Muscle of leg (tissue), 3 donors: ENCODE measurements at regions not wholly inside any gene's neighbourhood (a gene's known extent, or its start where the extent isn't known, plus 50 kb on each side); places are given as distances from the start of the nearest gene placed in this dataset.

Experiments used
- DNase-seq: peaks from one replicate; pipeline ENCODE4 v3.0.0; 2013
- H3K27ac ChIP-seq: one replicate; pipeline ENCODE4 v1.5.1; 2013; ENCODE audit warnings: mild to moderate bottlenecking, low read length, control low read depth
- H3K27me3 ChIP-seq: one replicate; pipeline ENCODE4 v1.6.1; 2013; ENCODE audit warnings: low read length; ENCODE audit not compliant: control insufficient read depth, insufficient read depth
- H3K36me3 ChIP-seq: one replicate; pipeline ENCODE4 v1.6.1; 2013; ENCODE audit warnings: low read length; ENCODE audit not compliant: control insufficient read depth, insufficient read depth
- H3K4me1 ChIP-seq: one replicate; pipeline ENCODE4 v1.6.1; 2013; ENCODE audit warnings: low read length; ENCODE audit not compliant: control insufficient read depth, insufficient read depth
- H3K4me3 ChIP-seq: one replicate; pipeline ENCODE4 v1.5.1; 2013; ENCODE audit warnings: low read length, control low read depth
- H3K9me3 ChIP-seq: replicated peaks from 2 replicates; pipeline ENCODE4 v1.6.1; 2013; ENCODE audit warnings: low read depth, low read length; ENCODE audit not compliant: control insufficient read depth
- WGBS: methylation state at CpG from one replicate; pipeline ENCODE4 v1.1.5; 2013; ENCODE audit warnings: missing lambda C conversion rate; ENCODE audit not compliant: insufficient coverage; 5-methylcytosine and 5-hydroxymethylcytosine counted together

- no peak for DNase-seq
- Histone ChIP-seq H3K27ac (no peak overlapping the region), H3K9me3 (no peaks in the 10 kb centered on the region), H3K36me3 (no peaks in the 10 kb centered on the region), H3K4me3 (no peak overlapping the region), H3K4me1 (no peaks in the 10 kb centered on the region), H3K27me3 (no peaks in the 10 kb centered on the region)
- 83% methylated on average over 2 of the region's 4 CpGs for WGBS
Measured at GRCh38 chr6:15980801-15981200, 148.1 kb upstream of the MYLIP start.

- peaks cover 4% of the 10 kb centered on the region for H3K9me3 ChIP-seq
- DNase-seq, result no peak
- peaks cover 3% of the 10 kb centered on the region for H3K4me1 ChIP-seq
- no peak overlapping the region for H3K27ac ChIP-seq
- H3K27me3 ChIP-seq, result no peaks in the 10 kb centered on the region
- no peaks in the 10 kb centered on the region for H3K36me3 ChIP-seq
- no peak overlapping the region for H3K4me3 ChIP-seq
Measured at GRCh38 chr6:15978426-15978825, 150.5 kb upstream of the MYLIP start.

- DNase-seq, result no peak
- H3K9me3 ChIP-seq, result peaks cover 5% of the 10 kb centered on the region
- no CpG with 5 or more reads among the region's 2 CpGs for WGBS
- H3K4me1 ChIP-seq, result peaks cover 3% of the 10 kb centered on the region
- H3K27ac ChIP-seq, result no peak overlapping the region
- no peaks in the 10 kb centered on the region for H3K36me3 ChIP-seq
- no peaks in the 10 kb centered on the region for H3K27me3 ChIP-seq
- no peak overlapping the region for H3K4me3 ChIP-seq
Measured at GRCh38 chr6:15977050-15977449, 151.8 kb upstream of the MYLIP start.

- H3K9me3 ChIP-seq, result peaks cover 5% of the 10 kb centered on the region
- no peaks in the 10 kb centered on the region for H3K36me3 ChIP-seq
- DNase-seq, result peak; percentile 86
- H3K4me3 ChIP-seq, result no peak overlapping the region
- H3K27me3 ChIP-seq, result no peaks in the 10 kb centered on the region
- H3K27ac ChIP-seq, result peak overlapping the region; percentile 84
- WGBS, result 88% methylated on average over 1 of the region's 2 CpGs
- H3K4me1 ChIP-seq, result peaks cover 3% of the 10 kb centered on the region
Measured at GRCh38 chr6:15974817-15975216, 154.1 kb upstream of the MYLIP start.

GRCh38 chr6:15970517-15970916 lies 158.4 kb upstream of the MYLIP start:
- no peak for DNase-seq
- no CpG with 5 or more reads among the region's 3 CpGs for WGBS
- H3K4me1 ChIP-seq, result peaks cover 5% of the 10 kb centered on the region
- H3K36me3 ChIP-seq, result no peaks in the 10 kb centered on the region
- H3K9me3 ChIP-seq, result peaks cover 5% of the 10 kb centered on the region
- no peak overlapping the region for H3K4me3 ChIP-seq
- no peak overlapping the region for H3K27ac ChIP-seq
- no peaks in the 10 kb centered on the region for H3K27me3 ChIP-seq

- peaks cover 2% of the 10 kb centered on the region for H3K4me1 ChIP-seq
- H3K4me3 ChIP-seq, result no peak overlapping the region
- peaks cover 5% of the 10 kb centered on the region for H3K9me3 ChIP-seq
- H3K27ac ChIP-seq, result no peak overlapping the region
- DNase-seq, result no peak
- H3K36me3 ChIP-seq, result no peaks in the 10 kb centered on the region
- 71% methylated on average over 3 of the region's 3 CpGs for WGBS
- no peaks in the 10 kb centered on the region for H3K27me3 ChIP-seq
Measured at GRCh38 chr6:15969236-15969778, 159.6 kb upstream of the MYLIP start.

GRCh38 chr6:15968519-15968918 lies 160.4 kb upstream of the MYLIP start:
- H3K9me3 ChIP-seq, result peaks cover 1% of the 10 kb centered on the region
- WGBS, result no CpG with 5 or more reads among the region's 3 CpGs
- no peaks in the 10 kb centered on the region for H3K36me3 ChIP-seq
- peaks cover 2% of the 10 kb centered on the region for H3K4me1 ChIP-seq
- H3K4me3 ChIP-seq, result no peak overlapping the region
- no peak for DNase-seq
- no peaks in the 10 kb centered on the region for H3K27me3 ChIP-seq
- no peak overlapping the region for H3K27ac ChIP-seq

GRCh38 chr6:15966000-15966520 lies 162.8 kb upstream of the MYLIP start:
- Histone ChIP-seq H3K36me3 (no peaks in the 10 kb centered on the region), H3K27ac (no peak overlapping the region), H3K9me3 (peaks cover under 1% of the 10 kb centered on the region), H3K4me3 (no peak overlapping the region), H3K4me1 (peaks cover 5% of the 10 kb centered on the region), H3K27me3 (no peaks in the 10 kb centered on the region)
- WGBS, result 58% methylated on average over 4 of the region's 5 CpGs
- peak; percentile 53 for DNase-seq

GRCh38 chr6:15962449-15962764 lies 166.5 kb upstream of the MYLIP start:
- no peaks in the 10 kb centered on the region for H3K27me3 ChIP-seq
- no peaks in the 10 kb centered on the region for H3K36me3 ChIP-seq
- H3K4me1 ChIP-seq, result peaks cover 5% of the 10 kb centered on the region
- WGBS, result no CpG with 5 or more reads among the region's 2 CpGs
- H3K27ac ChIP-seq, result no peak overlapping the region
- no peak overlapping the region for H3K4me3 ChIP-seq
- DNase-seq, result peak; percentile 23
- H3K9me3 ChIP-seq, result peaks cover 3% of the 10 kb centered on the region

GRCh38 chr6:15961635-15962448 lies 167.0 kb upstream of the MYLIP start:
- DNase-seq, result no peak
- no peak overlapping the region for H3K4me3 ChIP-seq
- H3K4me1 ChIP-seq, result peaks cover 5% of the 10 kb centered on the region
- H3K9me3 ChIP-seq, result peaks cover 3% of the 10 kb centered on the region
- no peaks in the 10 kb centered on the region for H3K27me3 ChIP-seq
- peak overlapping the region; percentile 35 for H3K27ac ChIP-seq
- no CpG with 5 or more reads among the region's 3 CpGs for WGBS
- H3K36me3 ChIP-seq, result no peaks in the 10 kb centered on the region
